RKO (cell line): ENCODE measurements at regions not wholly inside any gene's neighbourhood (a gene's known extent, or its start where the extent isn't known, plus 50 kb on each side); places are given as distances from the start of the nearest gene placed in this dataset.
"Not testable (repeated sequence)": the region's sequence is repeated elsewhere in the genome, so short reads cannot be mapped to it uniquely, and the experiment has no call there.

Experiments
- DNase-seq: peaks from one replicate; pipeline ENCODE4 v3.0.0-alpha.2; 2016; ENCODE audit warnings: low spot score

DNA sequence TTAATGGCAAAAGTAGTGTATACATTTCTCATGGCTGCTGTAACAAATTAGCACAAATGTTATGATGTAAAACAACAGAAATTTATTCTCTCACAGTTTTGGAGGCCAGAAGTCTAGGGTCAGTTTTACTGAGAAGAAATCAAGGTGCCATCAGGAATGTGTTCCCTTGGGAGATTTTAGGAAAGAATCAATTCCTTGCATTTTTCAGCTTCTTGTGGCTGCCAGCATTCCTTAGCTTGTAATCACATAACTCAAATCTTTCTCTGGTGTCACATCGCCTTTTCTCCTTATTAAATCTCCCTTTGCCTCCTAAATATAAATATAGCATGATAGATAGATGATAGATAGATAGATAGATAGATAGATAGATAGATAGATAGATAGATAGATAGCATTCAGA, 307.0 kb upstream of the REG3G start:
- DNase-seq, result no peak

DNA sequence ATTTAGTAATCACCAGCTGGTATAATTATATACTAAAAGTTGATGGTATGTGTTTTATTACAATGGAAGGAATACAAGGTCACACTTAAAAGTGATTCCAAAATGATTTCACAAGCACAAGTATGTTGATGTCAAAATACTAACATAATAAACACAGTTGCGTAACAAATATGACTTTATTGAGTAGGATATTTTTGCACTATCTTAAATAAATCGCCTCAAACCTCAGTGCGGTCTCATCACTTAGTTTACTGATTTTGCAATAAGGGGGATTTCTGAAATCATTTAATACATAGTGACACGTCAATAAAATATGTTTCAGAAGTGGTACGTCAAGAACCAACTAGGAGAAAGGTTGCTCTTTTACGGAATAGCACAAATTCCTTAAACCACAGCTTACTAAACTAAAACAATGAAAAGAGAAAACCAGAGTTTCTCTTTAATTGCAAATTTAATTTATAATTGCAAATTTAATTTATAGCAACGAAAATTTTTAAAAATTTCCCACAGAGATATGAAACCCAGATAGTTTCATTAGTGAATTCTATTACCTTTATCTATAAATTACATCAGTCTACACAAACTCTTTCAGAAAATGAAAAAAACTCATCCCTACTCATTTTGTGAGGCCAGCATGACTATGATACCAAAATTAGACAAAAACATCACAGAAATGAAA, 304.0 kb upstream of the REG3G start:
- no peak for DNase-seq

- DNase-seq, result no peak
Observed at GRCh38 chr2:78734221-78734620, 291.3 kb upstream of the REG3G start.

DNA sequence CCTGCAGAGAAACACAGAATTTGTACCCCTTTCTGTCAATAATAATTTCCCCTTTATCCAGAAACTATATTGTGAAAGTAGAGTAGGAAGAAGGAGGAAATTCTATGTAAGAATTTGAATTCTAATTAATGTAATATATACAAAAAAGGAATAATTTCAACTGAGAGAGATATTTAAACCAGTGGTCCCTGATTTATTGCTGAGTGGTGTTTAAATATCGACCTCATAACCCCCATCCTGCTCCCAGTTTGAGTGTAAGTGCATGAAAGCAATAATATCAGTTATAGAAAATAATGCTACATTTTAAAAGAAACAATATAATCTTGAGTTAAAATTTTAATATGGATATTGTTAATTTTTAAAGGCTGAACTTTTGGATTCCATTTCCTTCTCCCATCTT, 286.2 kb upstream of the REG3G start:
- DNase-seq, result no peak

DNA sequence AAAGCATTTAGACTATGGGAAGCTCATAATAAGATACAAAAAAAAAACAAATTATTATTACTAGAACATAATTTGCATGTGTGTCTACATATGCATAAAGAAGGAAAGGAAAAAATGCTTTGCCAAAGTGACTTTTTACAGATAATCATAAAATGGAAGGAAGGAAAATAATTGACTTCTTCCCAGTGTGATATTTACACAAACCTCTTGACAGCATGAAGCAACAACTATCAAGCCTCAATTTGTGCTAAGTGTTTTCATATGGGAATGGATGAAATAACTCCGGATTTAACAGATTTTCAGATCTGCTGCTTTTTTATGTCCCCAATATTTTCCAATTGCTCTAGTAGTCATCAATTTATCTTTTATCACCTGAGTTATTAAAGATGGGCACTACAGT, 275.9 kb upstream of the REG3G start:
- DNase-seq, result no peak

DNA sequence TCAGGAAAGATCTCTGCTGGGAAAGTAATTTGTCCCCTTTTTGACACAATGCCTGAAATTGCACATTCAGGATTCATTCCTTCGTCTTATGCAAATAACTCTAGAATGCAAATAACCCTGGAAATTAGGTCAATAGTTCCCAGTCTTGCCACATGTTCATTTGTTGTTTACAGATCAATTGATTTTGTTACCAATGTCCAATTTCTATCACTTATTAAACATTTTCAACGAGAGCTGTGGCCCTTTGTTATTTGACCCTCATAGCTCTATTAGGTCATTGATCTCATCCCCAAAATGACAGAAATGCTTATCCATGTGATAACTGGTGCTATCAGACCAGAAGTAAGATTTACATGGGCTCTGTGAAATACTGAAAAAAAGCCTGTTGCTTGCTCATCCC, 275.3 kb upstream of the REG3G start:
- DNase-seq, result no peak

- no peak for DNase-seq
Observed at GRCh38 chr2:78754930-78755329, 270.6 kb upstream of the REG3G start.

- no peak for DNase-seq
Observed at GRCh38 chr2:78757191-78757590, 268.3 kb upstream of the REG3G start.

DNA sequence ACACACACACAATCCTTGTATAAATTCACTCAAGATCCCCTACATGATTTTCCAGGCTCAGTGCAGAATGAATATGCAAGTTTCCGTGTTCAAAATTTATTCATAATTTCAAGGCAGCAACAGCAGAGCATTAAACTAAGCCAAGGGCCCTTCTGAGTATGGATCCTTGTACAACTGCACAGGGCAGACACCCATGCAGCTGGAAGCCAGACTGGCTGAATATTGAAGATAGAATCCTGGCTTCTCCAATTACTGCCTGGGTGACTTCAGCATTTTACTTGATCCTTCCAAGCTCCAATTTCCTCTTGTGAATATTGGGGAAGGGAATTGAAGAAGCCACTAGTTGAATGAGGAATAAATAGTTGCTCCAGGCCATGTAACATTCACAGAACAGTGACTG, 267.9 kb upstream of the REG3G start:
- DNase-seq, result no peak

- not testable (repeated sequence) for DNase-seq
Observed at GRCh38 chr2:78758765-78759164, 266.7 kb upstream of the REG3G start.

DNA sequence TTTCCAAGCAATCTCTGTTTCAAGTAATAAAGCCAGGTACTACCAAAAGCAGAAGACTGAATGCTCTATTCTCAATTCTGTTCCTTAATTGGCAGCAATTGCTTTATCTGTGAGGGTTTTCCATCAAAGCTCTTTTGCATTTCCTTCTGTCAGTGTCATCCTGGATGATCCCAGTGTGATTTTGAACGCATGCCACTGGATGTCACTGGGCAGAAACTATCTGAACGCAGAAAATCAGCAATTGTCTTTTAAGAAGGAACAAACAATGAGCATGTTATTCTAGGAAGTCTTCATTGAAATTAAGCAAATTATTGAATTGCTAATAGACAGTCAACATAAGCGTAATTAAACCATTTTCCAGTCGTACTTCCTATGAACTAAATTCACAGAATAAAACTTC, 259.0 kb upstream of the REG3G start:
- DNase-seq, result no peak

- DNase-seq, result no peak
Observed at GRCh38 chr2:78768016-78768415, 257.5 kb upstream of the REG3G start.

DNA sequence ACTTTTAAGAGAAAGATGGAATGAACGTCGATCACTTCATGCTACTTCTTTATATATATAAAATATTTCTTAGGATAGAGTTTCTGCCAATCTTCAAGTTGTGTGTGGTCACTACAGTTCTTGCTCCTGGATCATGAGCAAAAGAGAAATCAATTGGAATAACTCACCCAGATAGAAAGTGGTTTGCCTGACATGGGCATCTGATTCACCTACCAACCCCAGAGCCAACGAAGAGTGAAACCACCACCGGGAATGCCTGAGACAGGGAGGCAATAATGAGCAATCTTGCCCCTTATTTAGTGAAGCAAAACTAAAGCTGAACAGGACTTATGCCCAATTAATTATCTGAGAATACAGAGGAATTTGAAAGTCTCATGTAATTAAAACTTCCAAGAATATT, 250.2 kb upstream of the REG3G start:
- no peak for DNase-seq

DNA sequence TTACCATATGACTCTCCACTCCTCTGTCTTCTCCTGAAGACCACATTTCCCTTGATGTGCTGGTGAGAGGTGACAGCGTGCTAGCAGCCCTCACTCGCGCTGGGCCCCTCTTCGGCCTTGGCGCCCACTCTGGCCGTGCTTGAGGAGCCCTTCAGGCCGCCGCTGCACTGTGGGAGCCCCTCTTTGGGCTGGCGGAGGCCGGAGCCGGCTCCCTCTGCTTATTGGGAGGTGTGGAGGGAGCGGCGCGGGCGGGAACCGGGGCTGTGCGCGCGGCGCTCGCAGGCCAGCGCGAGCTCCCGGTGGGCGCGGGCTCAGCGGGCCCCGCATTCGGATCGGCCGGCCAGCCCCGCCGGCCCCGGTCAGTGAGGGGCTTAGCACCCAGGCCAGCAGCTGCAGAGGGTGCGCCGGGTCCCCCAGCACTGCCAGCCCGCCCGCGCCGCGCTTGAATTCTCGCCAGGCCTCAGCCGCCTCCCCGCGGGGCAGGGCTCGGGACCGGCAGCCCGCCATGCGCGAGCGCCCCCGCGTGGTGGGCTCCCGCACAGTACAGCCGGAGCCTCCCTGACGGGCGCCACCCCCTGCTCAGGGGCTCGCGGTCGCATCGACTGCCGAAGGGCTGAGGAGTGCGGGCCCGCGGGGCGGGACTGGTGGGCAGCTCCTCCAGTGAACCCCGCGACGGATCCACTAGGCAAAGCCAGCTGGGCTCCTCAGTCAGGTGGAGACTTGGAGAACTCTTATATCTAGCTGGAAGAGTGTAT, 246.6 kb upstream of the REG3G start:
- DNase-seq, result no peak

DNA sequence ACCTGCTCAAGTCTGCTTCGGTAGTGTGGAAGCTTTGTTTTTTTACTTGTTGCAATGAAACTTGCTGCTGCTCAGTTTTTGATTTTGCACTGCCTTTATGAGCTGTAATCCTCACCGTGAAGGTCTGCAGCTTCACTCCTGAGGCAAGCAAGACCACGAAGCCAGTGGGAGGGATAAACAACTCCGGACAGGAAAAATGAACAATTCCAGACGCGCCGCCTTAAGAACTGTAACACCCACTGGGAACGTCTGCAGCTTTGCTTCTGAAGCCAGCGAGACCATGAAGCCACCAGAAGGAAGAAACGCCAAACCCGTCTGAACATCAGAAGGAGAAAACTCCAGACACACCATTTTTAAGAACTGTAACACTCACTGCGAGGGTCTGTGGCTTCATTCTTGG, 245.7 kb upstream of the REG3G start:
- no peak for DNase-seq

GRCh38 chr2:78780256-78780655, 245.2 kb upstream of the REG3G start:
- DNase-seq, result no peak

- DNase-seq, result no peak
Observed at GRCh38 chr2:78780864-78781583, 244.5 kb upstream of the REG3G start.

GRCh38 chr2:78782196-78782595, 243.3 kb upstream of the REG3G start:
- no peak for DNase-seq

- DNase-seq, result no peak
Observed at GRCh38 chr2:78811955-78812610, 213.4 kb upstream of the REG3G start.

DNA sequence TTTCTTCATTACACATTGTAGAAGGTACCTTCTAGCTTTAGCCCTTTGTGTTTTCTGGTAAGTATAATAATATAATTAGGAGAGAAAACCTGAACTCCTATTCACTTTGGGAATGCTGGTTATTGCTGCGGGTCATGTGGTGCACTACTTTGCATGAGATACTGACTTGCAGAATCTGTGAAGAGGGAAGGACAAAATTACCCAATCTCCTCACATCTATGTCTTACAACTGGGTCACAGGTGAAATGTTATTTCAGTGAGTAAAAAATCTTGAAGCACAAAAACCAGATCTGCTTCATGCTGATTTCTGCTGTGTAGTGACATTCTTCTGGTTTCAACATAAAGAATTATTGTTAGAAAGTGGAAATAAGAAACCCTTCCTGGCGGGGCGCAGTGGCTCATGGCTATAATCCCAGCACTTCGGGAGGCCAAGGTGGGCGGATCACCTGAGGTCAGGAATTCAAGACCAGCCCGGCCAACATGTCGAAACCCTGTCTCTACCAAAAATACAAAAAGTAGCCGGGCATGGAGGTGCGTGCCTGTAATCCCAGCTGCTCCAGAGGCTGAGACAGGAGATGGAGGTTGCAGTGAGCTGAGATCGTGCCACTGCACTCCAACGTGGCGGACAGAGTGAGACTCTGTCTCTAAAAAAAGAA, 211.0 kb upstream of the REG3G start:
- DNase-seq, result no peak

- DNase-seq, result no peak
Observed at GRCh38 chr2:78817430-78817829, 208.1 kb upstream of the REG3G start.

- no peak for DNase-seq
Observed at GRCh38 chr2:78832481-78832880, 193.0 kb upstream of the REG3G start.
